SU-DHL-6 (cell line): ENCODE measurements at regions not wholly inside any gene's neighbourhood (a gene's known extent, or its start where the extent isn't known, plus 50 kb on each side); places are given as distances from the start of the nearest gene placed in this dataset.
"Not testable (repeated sequence)": the region's sequence is repeated elsewhere in the genome, so short reads cannot be mapped to it uniquely, and the experiment has no call there.

Experiments used
- H2AFZ ChIP-seq: fragments of 200-600 bp; sonication (generic); 2 replicates; pipeline ENCODE4 v1.6.1; 2014; ENCODE audit warnings: low read depth, mild to moderate bottlenecking, moderate library complexity, mixed read lengths, antibody characterized with exemption, low read length; ENCODE audit not compliant: severe bottlenecking
- H3F3A ChIP-seq: fragments of 200-600 bp; shearing (Covaris generic); 2 replicates; pipeline ENCODE4 v1.6.0; 2016; ENCODE audit warnings: antibody characterized with exemption, mild to moderate bottlenecking; ENCODE audit not compliant: insufficient read depth
- H3K27ac ChIP-seq: fragments of 200-600 bp; sonication (generic); 2 replicates; pipeline ENCODE4 v1.5.1; 2016; ENCODE audit warnings: low read depth, mild to moderate bottlenecking, low read length, moderate library complexity, mixed read lengths
- H3K27me3 ChIP-seq: fragments of 200-600 bp; sonication (generic), shearing (Covaris generic); 2 replicates; pipeline ENCODE4 v1.6.0; 2014; ENCODE audit warnings: mild to moderate bottlenecking, low read length
- H3K36me3 ChIP-seq: fragments of 200-600 bp; sonication (generic); 2 replicates; pipeline ENCODE4 v1.6.1; 2014; ENCODE audit warnings: mild to moderate bottlenecking, low read length, mixed read lengths
- H3K4me2 ChIP-seq: fragments of 300-600, 200-600 bp; shearing (Covaris generic), sonication (generic); 2 replicates; pipeline ENCODE4 v1.6.0; 2014; ENCODE audit warnings: low read length, low read depth, mild to moderate bottlenecking; ENCODE audit not compliant: poor library complexity, severe bottlenecking
- H3K4me3 ChIP-seq: fragments of 200-600 bp; sonication (generic); 2 replicates; pipeline ENCODE4 v1.5.1; 2014; ENCODE audit warnings: antibody characterized with exemption, low read length, mild to moderate bottlenecking, mixed read lengths; ENCODE audit not compliant: insufficient read depth, poor library complexity, severe bottlenecking
- H3K79me2 ChIP-seq: fragments of 200-600 bp; sonication (generic); 2 replicates; pipeline ENCODE4 v1.6.1; 2014; ENCODE audit warnings: mild to moderate bottlenecking, low read length, moderate library complexity; ENCODE audit not compliant: insufficient read depth
- H3K9ac ChIP-seq: fragments of 200-600 bp; sonication (generic); 2 replicates; pipeline ENCODE4 v1.7.0; 2014; ENCODE audit warnings: mild to moderate bottlenecking, low read length
- H3K9me2 ChIP-seq: fragments of 200-600 bp; sonication (generic); replicated peaks from 2 replicates; pipeline ENCODE4 v1.6.1; 2014; ENCODE audit warnings: low read length; ENCODE audit not compliant: insufficient read depth
- H3K9me3 ChIP-seq: fragments of 200-600 bp; sonication (generic); 2 replicates; pipeline ENCODE4 v1.6.1; 2014; ENCODE audit warnings: low read length, mixed read lengths; ENCODE audit not compliant: insufficient read depth
- H4K20me1 ChIP-seq: fragments of 200-600 bp; sonication (generic); 2 replicates; pipeline ENCODE4 v1.6.1; 2014; ENCODE audit warnings: low read depth, mild to moderate bottlenecking, antibody characterized with exemption, low read length, moderate library complexity, mixed read lengths
- CTCF ChIP-seq: fragments of 200-600 bp; sonication (generic); IDR thresholded peaks from one replicate; pipeline ENCODE4 v1.5.1; 2017; ENCODE audit warnings: antibody characterized with exemption, mild to moderate bottlenecking, low read length, moderate library complexity; ENCODE audit not compliant: insufficient read depth, poor library complexity, severe bottlenecking
- EZH2phosphoT487 ChIP-seq: fragments of 200-600 bp; sonication (generic), shearing (Covaris generic); conservative IDR thresholded peaks from 2 replicates; pipeline ENCODE4 v1.6.1; 2018; ENCODE audit warnings: mild to moderate bottlenecking, antibody characterized with exemption, low read length, moderate library complexity, mixed read lengths

GRCh38 chr5:10880934-10881333 is 119.9 kb upstream of the DAP start:
- Histone ChIP-seq H2AFZ (no peak overlapping the region), H3K36me3 (no peaks in the 10 kb centered on the region)

GRCh38 chr5:10876996-10877395 is 116.0 kb upstream of the DAP start:
- H3K27me3 ChIP-seq, H3K4me3 ChIP-seq, H2AFZ ChIP-seq, H3K36me3 ChIP-seq, H3K4me2 ChIP-seq, H3K27ac ChIP-seq, H4K20me1 ChIP-seq, H3K9me3 ChIP-seq, H3F3A ChIP-seq, H3K9ac ChIP-seq, H3K79me2 ChIP-seq, H3K9me2 ChIP-seq: not testable (repeated sequence)

More at GRCh38 chr5:10880934-10881333, 119.9 kb upstream of the DAP start:
- no peak for TF ChIP-seq CTCF
- TF ChIP-seq EZH2phosphoT487, result no peak
- Histone ChIP-seq H3K4me3 (no peak overlapping the region), H4K20me1 (no peaks in the 10 kb centered on the region), H3K79me2 (no peaks in the 10 kb centered on the region), H3K27me3 (no peaks in the 10 kb centered on the region), H3K9me2 (no peaks in the 10 kb centered on the region), H3K4me2 (no peak overlapping the region), H3K9me3 (no peaks in the 10 kb centered on the region), H3F3A (no peaks in the 10 kb centered on the region), H3K9ac (no peak overlapping the region), H3K27ac (no peak overlapping the region)

- Histone ChIP-seq H3F3A (no peaks in the 10 kb centered on the region), H3K36me3 (no peaks in the 10 kb centered on the region), H3K4me2 (no peak overlapping the region), H3K27me3 (no peaks in the 10 kb centered on the region), H3K9ac (no peak overlapping the region), H3K4me3 (no peak overlapping the region), H4K20me1 (no peaks in the 10 kb centered on the region), H3K27ac (no peak overlapping the region), H2AFZ (no peak overlapping the region), H3K79me2 (no peaks in the 10 kb centered on the region), H3K9me3 (no peaks in the 10 kb centered on the region), H3K9me2 (no peaks in the 10 kb centered on the region)
- TF ChIP-seq CTCF (no peak), EZH2phosphoT487 (no peak)
These were observed 115.1 kb upstream of the DAP start for GRCh38 chr5:10876006-10876744.

- Histone ChIP-seq H3K4me3 (no peak overlapping the region), H3K9me3 (no peaks in the 10 kb centered on the region), H3K9me2 (no peaks in the 10 kb centered on the region), H4K20me1 (no peaks in the 10 kb centered on the region), H3K79me2 (no peaks in the 10 kb centered on the region), H3F3A (no peaks in the 10 kb centered on the region), H3K27me3 (no peaks in the 10 kb centered on the region), H3K9ac (no peak overlapping the region), H3K4me2 (no peak overlapping the region), H2AFZ (no peak overlapping the region), H3K27ac (no peak overlapping the region), H3K36me3 (no peaks in the 10 kb centered on the region)
- TF ChIP-seq CTCF (no peak), EZH2phosphoT487 (no peak)
These were observed 114.3 kb upstream of the DAP start for GRCh38 chr5:10875201-10875768.
